ENCODE measurements at regions not wholly inside any gene's neighbourhood (a gene's known extent, or its start where the extent isn't known, plus 50 kb on each side); places are given as distances from the start of the nearest gene placed in this dataset.

DNA sequence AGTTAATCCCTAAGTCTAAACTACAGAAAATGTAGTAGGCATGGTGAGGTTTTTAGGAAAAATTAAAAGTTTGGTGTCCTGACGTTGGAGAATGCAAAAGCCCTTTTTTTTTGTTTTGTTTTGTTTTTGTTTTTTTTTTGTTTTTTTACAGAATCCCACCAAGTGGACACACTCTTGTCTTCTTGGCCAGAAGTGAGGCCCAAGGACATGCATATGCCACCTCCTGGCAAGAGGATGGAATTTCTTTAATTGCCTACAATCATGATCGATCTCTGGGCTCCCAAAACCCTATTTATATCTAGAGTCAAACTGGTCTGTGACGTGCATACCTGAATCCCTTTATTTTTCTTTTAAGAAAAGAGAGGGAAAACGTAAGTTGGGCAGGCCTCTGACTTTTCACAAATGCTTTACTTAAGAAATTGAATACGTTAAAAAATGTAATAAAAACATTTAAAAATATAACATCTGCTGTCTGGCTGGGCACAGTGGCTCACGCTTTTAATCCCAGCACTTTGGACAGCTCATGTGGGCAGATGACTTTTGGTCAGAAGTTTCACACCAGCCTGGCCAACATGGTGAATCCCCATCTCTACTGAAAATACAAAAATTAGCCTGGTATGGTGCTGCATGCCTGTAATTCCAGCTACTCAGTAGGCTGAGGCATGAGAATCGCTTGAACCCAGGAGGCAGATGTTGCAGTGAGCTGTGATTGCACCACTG, 502.7 kb downstream of the CBLN2 start:
- no peaks in the 10 kb centered on the region for H4K20me1 ChIP-seq (ENCODE audit: insufficient read depth, low read length)
- H3K4me2 ChIP-seq (ENCODE audit: low read depth, low read length), result no peak overlapping the region
- no peak overlapping the region for H3K27ac ChIP-seq (ENCODE audit: extremely low read length, insufficient read depth, low read length)
- in situ Hi-C loops (cut with HindIII; ENCODE audit: extremely low pct_ligation_motif_present, low pct_unique_long_range_greater_than_20kb) (no loop called here), intact Hi-C loops (cut with micrococcal nuclease; ENCODE audit: unreplicated experiment) (no loop called here)
- DNase-seq (ENCODE audit: low spot score) (no peak), FAIRE-seq (no peak), ATAC-seq (no peak)
- WGBS (ENCODE audit: low lambda C conversion rate), result 12% methylated on average over 7 of the region's 7 CpGs
- no peaks in the 10 kb centered on the region for H3K36me3 ChIP-seq (replicated peaks in 1 of 2; ENCODE audit: control insufficient read depth in 1 of 2, insufficient read depth in 2 of 2, low read length in 2 of 2)
- no peaks in the 10 kb centered on the region for H3K4me1 ChIP-seq (ENCODE audit: insufficient read depth, low read length)
- H3K79me2 ChIP-seq (ENCODE audit: insufficient read depth, low read length), result no peaks in the 10 kb centered on the region
- H2AFZ ChIP-seq (ENCODE audit: low read length), result no peak overlapping the region
- TF ChIP-seq RBAK (CRISPR knock-in tag; IDR thresholded peaks at IDR 0.05), result no peak
- TF ChIP-seq, protein P1, sequence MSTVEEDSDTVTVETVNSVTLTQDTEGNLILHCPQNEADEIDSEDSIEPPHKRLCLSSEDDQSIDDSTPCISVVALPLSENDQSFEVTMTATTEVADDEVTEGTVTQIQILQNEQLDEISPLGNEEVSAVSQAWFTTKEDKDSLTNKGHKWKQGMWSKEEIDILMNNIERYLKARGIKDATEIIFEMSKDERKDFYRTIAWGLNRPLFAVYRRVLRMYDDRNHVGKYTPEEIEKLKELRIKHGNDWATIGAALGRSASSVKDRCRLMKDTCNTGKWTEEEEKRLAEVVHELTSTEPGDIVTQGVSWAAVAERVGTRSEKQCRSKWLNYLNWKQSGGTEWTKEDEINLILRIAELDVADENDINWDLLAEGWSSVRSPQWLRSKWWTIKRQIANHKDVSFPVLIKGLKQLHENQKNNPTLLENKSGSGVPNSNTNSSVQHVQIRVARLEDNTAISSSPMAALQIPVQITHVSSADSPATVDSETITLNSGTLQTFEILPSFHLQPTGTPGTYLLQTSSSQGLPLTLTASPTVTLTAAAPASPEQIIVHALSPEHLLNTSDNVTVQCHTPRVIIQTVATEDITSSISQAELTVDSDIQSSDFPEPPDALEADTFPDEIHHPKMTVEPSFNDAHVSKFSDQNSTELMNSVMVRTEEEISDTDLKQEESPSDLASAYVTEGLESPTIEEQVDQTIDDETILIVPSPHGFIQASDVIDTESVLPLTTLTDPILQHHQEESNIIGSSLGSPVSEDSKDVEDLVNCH (CRISPR knock-in tag; IDR thresholded peaks at IDR 0.05), result no peak
- no peak for TF ChIP-seq ELF1 (CRISPR knock-in tag; IDR thresholded peaks at IDR 0.05)
- no peak for TF ChIP-seq MAFG (CRISPR knock-in tag; IDR thresholded peaks at IDR 0.05)
- TF ChIP-seq, protein P2, sequence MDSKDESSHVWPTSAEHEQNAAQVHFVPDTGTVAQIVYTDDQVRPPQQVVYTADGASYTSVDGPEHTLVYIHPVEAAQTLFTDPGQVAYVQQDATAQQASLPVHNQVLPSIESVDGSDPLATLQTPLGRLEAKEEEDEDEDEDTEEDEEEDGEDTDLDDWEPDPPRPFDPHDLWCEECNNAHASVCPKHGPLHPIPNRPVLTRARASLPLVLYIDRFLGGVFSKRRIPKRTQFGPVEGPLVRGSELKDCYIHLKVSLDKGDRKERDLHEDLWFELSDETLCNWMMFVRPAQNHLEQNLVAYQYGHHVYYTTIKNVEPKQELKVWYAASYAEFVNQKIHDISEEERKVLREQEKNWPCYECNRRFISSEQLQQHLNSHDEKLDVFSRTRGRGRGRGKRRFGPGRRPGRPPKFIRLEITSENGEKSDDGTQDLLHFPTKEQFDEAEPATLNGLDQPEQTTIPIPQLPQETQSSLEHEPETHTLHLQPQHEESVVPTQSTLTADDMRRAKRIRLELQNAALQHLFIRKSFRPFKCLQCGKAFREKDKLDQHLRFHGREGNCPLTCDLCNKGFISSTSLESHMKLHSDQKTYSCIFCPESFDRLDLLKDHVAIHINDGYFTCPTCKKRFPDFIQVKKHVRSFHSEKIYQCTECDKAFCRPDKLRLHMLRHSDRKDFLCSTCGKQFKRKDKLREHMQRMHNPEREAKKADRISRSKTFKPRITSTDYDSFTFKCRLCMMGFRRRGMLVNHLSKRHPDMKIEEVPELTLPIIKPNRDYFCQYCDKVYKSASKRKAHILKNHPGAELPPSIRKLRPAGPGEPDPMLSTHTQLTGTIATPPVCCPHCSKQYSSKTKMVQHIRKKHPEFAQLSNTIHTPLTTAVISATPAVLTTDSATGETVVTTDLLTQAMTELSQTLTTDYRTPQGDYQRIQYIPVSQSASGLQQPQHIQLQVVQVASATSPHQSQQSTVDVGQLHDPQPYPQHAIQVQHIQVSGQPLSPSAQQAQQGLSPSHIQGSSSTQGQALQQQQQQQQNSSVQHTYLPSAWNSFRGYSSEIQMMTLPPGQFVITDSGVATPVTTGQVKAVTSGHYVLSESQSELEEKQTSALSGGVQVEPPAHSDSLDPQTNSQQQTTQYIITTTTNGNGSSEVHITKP (CRISPR knock-in tag; IDR thresholded peaks at IDR 0.05; ENCODE audit: low read depth), result no peak
- no peak for TF ChIP-seq ZNF749 (CRISPR knock-in tag; IDR thresholded peaks at IDR 0.05; ENCODE audit: borderline replicate concordance)
- no peak for TF ChIP-seq NFYB (CRISPR knock-in tag; IDR thresholded peaks at IDR 0.05)
- no peak for TF ChIP-seq ZSCAN22 (CRISPR knock-in tag; IDR thresholded peaks at IDR 0.05)
- TF ChIP-seq ZNF775 (CRISPR knock-in tag; IDR thresholded peaks at IDR 0.05; ENCODE audit: borderline replicate concordance), result no peak
- TF ChIP-seq ZNF720 (CRISPR knock-in tag; IDR thresholded peaks at IDR 0.05), result no peak
- no peak for TF ChIP-seq RARG (CRISPR knock-in tag; IDR thresholded peaks at IDR 0.05; ENCODE audit: low read depth)
- no peak for TF ChIP-seq ZNF30 (CRISPR knock-in tag; IDR thresholded peaks at IDR 0.05)
- TF ChIP-seq, protein P3, sequence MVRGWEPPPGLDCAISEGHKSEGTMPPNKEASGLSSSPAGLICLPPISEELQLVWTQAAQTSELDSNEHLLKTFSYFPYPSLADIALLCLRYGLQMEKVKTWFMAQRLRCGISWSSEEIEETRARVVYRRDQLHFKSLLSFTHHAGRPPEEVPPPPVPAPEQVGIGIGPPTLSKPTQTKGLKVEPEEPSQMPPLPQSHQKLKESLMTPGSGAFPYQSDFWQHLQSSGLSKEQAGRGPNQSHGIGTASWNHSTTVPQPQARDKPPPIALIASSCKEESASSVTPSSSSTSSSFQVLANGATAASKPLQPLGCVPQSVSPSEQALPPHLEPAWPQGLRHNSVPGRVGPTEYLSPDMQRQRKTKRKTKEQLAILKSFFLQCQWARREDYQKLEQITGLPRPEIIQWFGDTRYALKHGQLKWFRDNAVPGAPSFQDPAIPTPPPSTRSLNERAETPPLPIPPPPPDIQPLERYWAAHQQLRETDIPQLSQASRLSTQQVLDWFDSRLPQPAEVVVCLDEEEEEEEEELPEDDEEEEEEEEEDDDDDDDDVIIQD (CRISPR knock-in tag; IDR thresholded peaks at IDR 0.05; ENCODE audit: low read depth), result no peak
- TF ChIP-seq ZSCAN20 (CRISPR knock-in tag; IDR thresholded peaks at IDR 0.05; ENCODE audit: borderline replicate concordance), result no peak
- TF ChIP-seq CEBPG (CRISPR knock-in tag; IDR thresholded peaks at IDR 0.05), result no peak
- no peak for TF ChIP-seq NCOR1 (IDR thresholded peaks at IDR 0.05; ENCODE audit: borderline replicate concordance, low read length)
- no peak for TF ChIP-seq SNRNP70 (IDR thresholded peaks at IDR 0.05; ENCODE audit: low read depth, low read length)
- no peak for TF ChIP-seq ZNF431 (CRISPR knock-in tag; IDR thresholded peaks at IDR 0.05; ENCODE audit: borderline replicate concordance, low read depth)
- no peaks in the 10 kb centered on the region for H3K9me3 ChIP-seq (ENCODE audit: low read length)
- no TSS peak for BruUV-seq (replicated peaks)
- H3K9ac ChIP-seq (ENCODE audit: insufficient read depth, low read depth, low read length), result no peak overlapping the region
- CTCF ChIA-PET (ENCODE audit: low intra/inter-chr PET ratio, low total read pairs), result no interaction called here
- H3K4me3 ChIP-seq (replicated peaks in 1 of 3; ENCODE audit: insufficient read depth in 1 of 3, low read depth in 2 of 3, low read length in 3 of 3), result no peak overlapping the region
- POLR2A ChIA-PET, result no interaction called here
- H3K27me3 ChIP-seq (ENCODE audit: control insufficient read depth in 1 of 2, insufficient read depth in 2 of 2, low read length in 2 of 2), result no peaks in the 10 kb centered on the region

All from HepG2 (cell line).